H1 (cell line): ENCODE measurements at regions not wholly inside any gene's neighbourhood (a gene's known extent, or its start where the extent isn't known, plus 50 kb on each side); places are given as distances from the start of the nearest gene placed in this dataset.

ENCODE experiments used
- CTCF ChIA-PET: fragments of 300-600 bp; sonication (Branson Sonifier 250); formaldehyde crosslinking; loops from one replicate; lab custom pipeline; 2021; ENCODE audit not compliant: partially characterized antibody; lab: Charles Lee
- POLR2A ChIA-PET: fragments of 300-600 bp; sonication (Branson Sonifier 250); formaldehyde crosslinking; loops from one replicate; lab custom pipeline; 2021; ENCODE audit warnings: inconsistent platforms; ENCODE audit not compliant: partially characterized antibody; lab: Charles Lee
- DNase-seq, 2 experiments: peaks; one replicate each; pipeline versions ENCODE4 v3.0.0 to v3.0.0-alpha.2; 2010 to 2022; ENCODE audit warnings: low spot score in 2 of 2, low read depth in 1 of 2, mixed read lengths in 1 of 2
- FAIRE-seq: peaks from 2 replicates; lab custom pipeline; 2011; peaks lifted over from hg19 to GRCh38; lab: Jason Lieb, UNC
- H2AFZ ChIP-seq: 2 replicates; pipeline ENCODE4 v1.8.1; 2012; ENCODE audit warnings: low read length, inconsistent platforms
- H2AK5ac ChIP-seq: 2 replicates; pipeline ENCODE4 v1.6.1; 2013; ENCODE audit warnings: low read depth, low read length
- H2BK120ac ChIP-seq: replicated peaks from 2 replicates; pipeline ENCODE3; 2013; ENCODE audit warnings: low read depth, low read length, inconsistent platforms
- H2BK12ac ChIP-seq: 2 replicates; pipeline ENCODE4 v1.6.1; 2013; ENCODE audit warnings: low read depth, low read length
- H2BK15ac ChIP-seq: 2 replicates; pipeline ENCODE4 v1.6.1; 2013; ENCODE audit warnings: low read length
- H2BK20ac ChIP-seq: 2 replicates; pipeline ENCODE4 v1.6.1; 2013; ENCODE audit warnings: low read length
- H2BK5ac ChIP-seq: 2 replicates; pipeline ENCODE4 v1.6.1; 2013; ENCODE audit warnings: low read depth, low read length
- H3K14ac ChIP-seq: 2 replicates; pipeline ENCODE4 v1.6.1; 2013; ENCODE audit warnings: inconsistent platforms; ENCODE audit not compliant: insufficient read length
- H3K18ac ChIP-seq: 2 replicates; pipeline ENCODE4 v1.6.1; 2013; ENCODE audit warnings: low read length; ENCODE audit errors: extremely low read depth
- H3K23ac ChIP-seq: 2 replicates; pipeline ENCODE4 v1.6.1; 2013; ENCODE audit warnings: inconsistent platforms; ENCODE audit not compliant: insufficient read length
- H3K23me2 ChIP-seq: 2 replicates; pipeline ENCODE4 v1.6.1; 2013; ENCODE audit warnings: low read depth, low read length
- H3K27ac ChIP-seq: 2 replicates; pipeline ENCODE4 v1.6.1; 2011; ENCODE audit warnings: low read depth, low read length, inconsistent platforms
- H3K27me3 ChIP-seq, 4 experiments: replicated peaks in 1 of 4; 1 replicate in 1 of 4; 2 replicates in 3 of 4; pipeline versions ENCODE4 v1.6.1 to v1.8.1; 2011 to 2013; ENCODE audit warnings: low read length in 3 of 4, mild to moderate bottlenecking in 3 of 4, inconsistent platforms in 2 of 4, mixed read lengths in 2 of 4, moderate library complexity in 1 of 4; ENCODE audit not compliant: control insufficient read depth in 3 of 4, insufficient read depth in 3 of 4; ENCODE audit errors: extremely low read depth in 1 of 4
- H3K36me3 ChIP-seq, 4 experiments: 2 replicates each; pipeline versions ENCODE4 v1.6.1 to v1.8.1; 2011 to 2013; ENCODE audit warnings: mild to moderate bottlenecking in 4 of 4, low read length in 3 of 4, moderate library complexity in 2 of 4, control low read depth in 1 of 4, inconsistent platforms in 1 of 4; ENCODE audit not compliant: insufficient read depth in 4 of 4, control insufficient read depth in 2 of 4
- H3K4ac ChIP-seq: replicated peaks from 2 replicates; pipeline ENCODE3; 2013; ENCODE audit warnings: low read length, low read depth, mixed read lengths, inconsistent platforms; ENCODE audit not compliant: insufficient read length
- H3K4me1 ChIP-seq, 4 experiments: replicated peaks in 1 of 4; 1 replicate in 1 of 4; 2 replicates in 3 of 4; pipeline versions ENCODE4 v1.6.1 to v1.8.1; 2011 to 2013; ENCODE audit warnings: low read length in 3 of 4, inconsistent platforms in 2 of 4, mixed read lengths in 1 of 4; ENCODE audit not compliant: insufficient read depth in 4 of 4, control insufficient read depth in 3 of 4
- H3K4me2 ChIP-seq, 2 experiments: 2 replicates each; pipeline versions ENCODE4 v1.6.1 to v1.8.1; 2011 to 2013; ENCODE audit warnings: low read depth in 2 of 2, low read length in 2 of 2, control low read depth in 1 of 2, inconsistent platforms in 1 of 2, mild to moderate bottlenecking in 1 of 2; ENCODE audit not compliant: insufficient read depth in 1 of 2
- H3K4me3 ChIP-seq, 4 experiments: fragments of 200-600, 300-600 bp in 1 of 4; sonication (generic), shearing (Covaris generic), sonication (Bioruptor Twin) in 1 of 4; 2 replicates each; pipeline versions ENCODE4 v1.5.1 to v1.8.1; 2011 to 2016; ENCODE audit warnings: low read length in 4 of 4, low read depth in 3 of 4, control low read depth in 2 of 4, inconsistent platforms in 2 of 4, mild to moderate bottlenecking in 2 of 4, mixed read lengths in 1 of 4, moderate library complexity in 1 of 4; ENCODE audit not compliant: insufficient read depth in 2 of 4; ENCODE audit errors: extremely low read depth in 1 of 4
- H3K56ac ChIP-seq: replicated peaks from 2 replicates; pipeline ENCODE3; 2013; ENCODE audit warnings: low read depth, mild to moderate bottlenecking, mixed read lengths, low read length, inconsistent platforms; ENCODE audit not compliant: insufficient read length
- H3K79me1 ChIP-seq: 2 replicates; pipeline ENCODE4 v1.6.1; 2013; ENCODE audit warnings: low read depth, low read length, control low read depth
- H3K79me2 ChIP-seq, 2 experiments: 2 replicates each; pipeline versions ENCODE4 v1.6.1 to v1.8.1; 2012 to 2013; ENCODE audit warnings: low read length in 2 of 2, mild to moderate bottlenecking in 2 of 2, inconsistent platforms in 1 of 2; ENCODE audit not compliant: insufficient read depth in 2 of 2, control insufficient read depth in 1 of 2
- H3K9ac ChIP-seq, 4 experiments: replicated peaks in 1 of 4; 1 replicate in 1 of 4; 2 replicates in 3 of 4; pipeline versions ENCODE4 v1.6.1 to v1.8.1; 2011 to 2013; ENCODE audit warnings: low read depth in 3 of 4, low read length in 3 of 4, control low read depth in 2 of 4, mild to moderate bottlenecking in 2 of 4, moderate library complexity in 2 of 4, inconsistent platforms in 1 of 4; ENCODE audit errors: extremely low read depth in 1 of 4
- H3K9me3 ChIP-seq, 2 experiments: 2 replicates each; pipeline versions ENCODE4 v1.6.1 to v1.8.1; 2012 to 2013; ENCODE audit warnings: mild to moderate bottlenecking in 2 of 2, moderate library complexity in 2 of 2, control low read depth in 1 of 2, inconsistent platforms in 1 of 2, low read depth in 1 of 2, low read length in 1 of 2, mixed read lengths in 1 of 2; ENCODE audit not compliant: insufficient read depth in 2 of 2
- H4K20me1 ChIP-seq, 2 experiments: replicated peaks in 1 of 2; 2 replicates each; pipeline versions ENCODE3 to v1.8.1; 2011 to 2013; ENCODE audit warnings: inconsistent platforms in 2 of 2, low read length in 2 of 2, mild to moderate bottlenecking in 1 of 2; ENCODE audit not compliant: insufficient read depth in 2 of 2, control insufficient read depth in 1 of 2
- H4K5ac ChIP-seq: 2 replicates; pipeline ENCODE4 v1.6.1; 2013; ENCODE audit warnings: low read length, low read depth, mixed read lengths, inconsistent platforms; ENCODE audit not compliant: insufficient read length
- H4K8ac ChIP-seq: 2 replicates; pipeline ENCODE4 v1.8.0; 2013; ENCODE audit warnings: mild to moderate bottlenecking, moderate library complexity, low read length, inconsistent platforms; ENCODE audit not compliant: insufficient read depth; ENCODE audit errors: extremely low read depth
- H4K91ac ChIP-seq: replicated peaks from 2 replicates; pipeline ENCODE3; 2013; ENCODE audit warnings: low read length, mixed read lengths, inconsistent platforms; ENCODE audit not compliant: insufficient read length
- EP300 ChIP-seq, 2 experiments: IDR thresholded peaks; 1 replicate in 1 of 2; 2 replicates in 1 of 2; pipeline ENCODE4 v1.6.1; 2011 to 2012; ENCODE audit warnings: low read depth in 2 of 2, low read length in 2 of 2, mild to moderate bottlenecking in 2 of 2, borderline replicate concordance in 1 of 2, inconsistent platforms in 1 of 2, moderate library complexity in 1 of 2
- RNF2 ChIP-seq: fragments of 200-900, 300-1000 bp; sonication (generic); IDR thresholded peaks from 2 replicates; pipeline ENCODE4 v1.7.1; 2016; ENCODE audit warnings: borderline replicate concordance, low read depth, mild to moderate bottlenecking, antibody characterized with exemption, low read length; ENCODE audit not compliant: poor library complexity, severe bottlenecking; ENCODE audit errors: missing control alignments
- SRF ChIP-seq: IDR thresholded peaks from 2 replicates; pipeline ENCODE4 v1.6.1; 2011; ENCODE audit warnings: mild to moderate bottlenecking, low read depth, low read length, moderate library complexity

- POLR2A ChIA-PET, result no interaction called here
- H3K4me1 ChIP-seq, result no peaks in the 10 kb centered on the region
- no peak overlapping the region for H2AFZ ChIP-seq
- no peak overlapping the region for H3K56ac ChIP-seq
- H4K20me1 ChIP-seq, result no peaks in the 10 kb centered on the region
- no peaks in the 10 kb centered on the region for H3K79me2 ChIP-seq
- no peak overlapping the region for H4K8ac ChIP-seq
- no peak overlapping the region for H3K4me2 ChIP-seq
- H3K4me3 ChIP-seq, result no peak overlapping the region
- H2BK15ac ChIP-seq, result no peak overlapping the region
- H2AK5ac ChIP-seq, result no peak overlapping the region
- no peak overlapping the region for H3K18ac ChIP-seq
- H3K23ac ChIP-seq, result no peak overlapping the region
- no peak overlapping the region for H3K14ac ChIP-seq
- TF ChIP-seq RNF2 (no peak), SRF (no peak), EP300 (IDR thresholded peaks at IDR 0.05; ENCODE audit: borderline replicate concordance in 1 of 2, low read depth in 2 of 2, low read length in 2 of 2) (no peak)
- no peak overlapping the region for H3K4ac ChIP-seq
- CTCF ChIA-PET, result interaction anchor here (0.7 kb wide), 1 partner anchor 65 kb away, joined by 3 read pairs; no protein-coding TSS in a partner anchor
- H2BK12ac ChIP-seq, result no peak overlapping the region
- H2BK120ac ChIP-seq, result no peak overlapping the region
- H3K9me3 ChIP-seq, result no peaks in the 10 kb centered on the region
- FAIRE-seq, result no peak
- H2BK5ac ChIP-seq, result no peak overlapping the region
- H3K23me2 ChIP-seq, result no peaks in the 10 kb centered on the region
- no peak for DNase-seq
- no peak overlapping the region for H3K27ac ChIP-seq
- no peaks in the 10 kb centered on the region for H3K36me3 ChIP-seq
- no peak overlapping the region for H4K91ac ChIP-seq
- no peak overlapping the region for H2BK20ac ChIP-seq
- no peak overlapping the region for H4K5ac ChIP-seq
- H3K9ac ChIP-seq, result no peak overlapping the region
- H3K79me1 ChIP-seq, result no peaks in the 10 kb centered on the region
- H3K27me3 ChIP-seq, result no peaks in the 10 kb centered on the region
These were observed 1930.5 kb upstream of the AGA start for GRCh38 chr4:179372746-179373145.
